Liver (tissue), 8 donors: ENCODE measurements at regions not wholly inside any gene's neighbourhood (a gene's known extent, or its start where the extent isn't known, plus 50 kb on each side); places are given as distances from the start of the nearest gene placed in this dataset.

Source experiments
- DNase-seq: peaks from one replicate; pipeline ENCODE4 v3.0.0-alpha.2; 2017; ENCODE audit warnings: low spot score
- H3K27ac ChIP-seq, 2 donors: one replicate each; pipeline ENCODE4 v1.7.0; 2013; ENCODE audit warnings: inconsistent platforms in 2 of 2, low read length in 2 of 2, control low read depth in 1 of 2, low read depth in 1 of 2, mild to moderate bottlenecking in 1 of 2
- H3K27me3 ChIP-seq, 4 donors: one replicate each; pipeline versions ENCODE4 v1.6.1 to v1.7.0; 2013; ENCODE audit warnings: low read length in 3 of 4, inconsistent platforms in 1 of 4, mild to moderate bottlenecking in 1 of 4, moderate library complexity in 1 of 4; ENCODE audit not compliant: control insufficient read depth in 4 of 4, insufficient read depth in 4 of 4
- H3K36me3 ChIP-seq, 4 donors: one replicate each; pipeline versions ENCODE4 v1.6.1 to v1.7.0; 2013; ENCODE audit warnings: low read length in 3 of 4, mild to moderate bottlenecking in 3 of 4, low read depth in 1 of 4, moderate library complexity in 1 of 4; ENCODE audit not compliant: control insufficient read depth in 4 of 4, insufficient read depth in 3 of 4
- H3K4me1 ChIP-seq, 4 donors: one replicate each; pipeline versions ENCODE4 v1.6.1 to v1.7.0; 2013; ENCODE audit warnings: low read length in 3 of 4, mild to moderate bottlenecking in 3 of 4, moderate library complexity in 1 of 4; ENCODE audit not compliant: control insufficient read depth in 4 of 4, insufficient read depth in 4 of 4
- H3K4me3 ChIP-seq, 3 donors: one replicate each; pipeline versions ENCODE4 v1.6.1 to v1.7.0; 2013; ENCODE audit warnings: low read length in 3 of 3, control low read depth in 1 of 3, low read depth in 1 of 3, mild to moderate bottlenecking in 1 of 3
- H3K9ac ChIP-seq, 2 donors: one replicate each; pipeline ENCODE4 v1.7.0; 2013; ENCODE audit warnings: low read length in 2 of 2, mild to moderate bottlenecking in 2 of 2, moderate library complexity in 2 of 2, control low read depth in 1 of 2, low read depth in 1 of 2
- H3K9me3 ChIP-seq, 4 donors: one replicate each; pipeline versions ENCODE4 v1.6.1 to v1.7.0; 2013; ENCODE audit warnings: low read length in 3 of 4; ENCODE audit not compliant: control insufficient read depth in 4 of 4
- EGR1 ChIP-seq, 2 donors: IDR thresholded peaks; 2 replicates each; pipeline ENCODE4 v1.6.1; 2016 to 2018; ENCODE audit warnings: antibody characterized with exemption in 2 of 2, low read depth in 2 of 2
- FOXA1 ChIP-seq: IDR thresholded peaks from 2 replicates; pipeline ENCODE4 v1.6.1; 2016; ENCODE audit warnings: antibody characterized with exemption
- FOXA2 ChIP-seq: IDR thresholded peaks from 2 replicates; pipeline ENCODE4 v1.6.1; 2016; ENCODE audit warnings: antibody characterized with exemption
- GABPA ChIP-seq, 2 donors: IDR thresholded peaks in 1 of 2; conservative IDR thresholded peaks in 1 of 2; 2 replicates each; pipeline ENCODE4 v1.6.1; 2016; ENCODE audit warnings: antibody characterized with exemption in 2 of 2, mild to moderate bottlenecking in 1 of 2, moderate library complexity in 1 of 2
- HNF4A ChIP-seq, 2 donors: conservative IDR thresholded peaks; 2 replicates each; pipeline ENCODE4 v1.6.1; 2016; ENCODE audit warnings: antibody characterized with exemption in 2 of 2, mild to moderate bottlenecking in 2 of 2
- HNF4G ChIP-seq: IDR thresholded peaks from 2 replicates; pipeline ENCODE4 v1.6.1; 2016; ENCODE audit warnings: antibody characterized with exemption
- JUND ChIP-seq, 2 donors: IDR thresholded peaks; 2 replicates each; pipeline ENCODE4 v1.6.1; 2016; ENCODE audit warnings: antibody characterized with exemption in 2 of 2
- NR2F2 ChIP-seq: IDR thresholded peaks from 2 replicates; pipeline ENCODE4 v1.6.1; 2016; ENCODE audit warnings: antibody characterized with exemption
- RAD21 ChIP-seq, 2 donors: IDR thresholded peaks; 2 replicates each; pipeline ENCODE4 v1.6.1; 2016; ENCODE audit warnings: antibody characterized with exemption in 2 of 2, mild to moderate bottlenecking in 2 of 2
- RXRA ChIP-seq, 2 donors: IDR thresholded peaks; 2 replicates each; pipeline ENCODE4 v1.6.1; 2017 to 2018; ENCODE audit warnings: antibody characterized with exemption in 2 of 2, mild to moderate bottlenecking in 1 of 2
- TAF1 ChIP-seq: conservative IDR thresholded peaks from 2 replicates; pipeline ENCODE4 v1.6.1; 2016; ENCODE audit warnings: antibody characterized with exemption, mild to moderate bottlenecking
- YY1 ChIP-seq: IDR thresholded peaks from 2 replicates; pipeline ENCODE4 v1.6.1; 2016; ENCODE audit warnings: antibody characterized with exemption, mild to moderate bottlenecking
- WGBS: extraction: QIAGEN DNeasy Blood & Tissue Kit; methylation state at CpG from one replicate; pipeline ENCODE4 v1.1.7; 2013; 5-methylcytosine and 5-hydroxymethylcytosine counted together
- TF ChIP-seq, protein P1 (sequence below): IDR thresholded peaks from 2 replicates; pipeline ENCODE4 v1.6.1; 2016; ENCODE audit warnings: antibody characterized with exemption
- TF ChIP-seq, protein P2 (sequence below): IDR thresholded peaks from 2 replicates; pipeline ENCODE4 v1.6.1; 2016; ENCODE audit warnings: antibody characterized with exemption
- TF ChIP-seq, protein P3 (sequence below): IDR thresholded peaks from 2 replicates; pipeline ENCODE4 v1.6.1; 2016; ENCODE audit warnings: antibody characterized with exemption
- TF ChIP-seq, protein P4 (sequence below): fragments of 150-350 bp; IDR thresholded peaks from 2 replicates; pipeline ENCODE4 v1.5.1; 2017; ENCODE audit warnings: improper control_type of control experiment, low read depth, low read length; ENCODE audit not compliant: missing input control
- TF ChIP-seq, protein P5 (sequence below): IDR thresholded peaks from 2 replicates; pipeline ENCODE4 v1.6.1; 2016; ENCODE audit warnings: antibody characterized with exemption, mild to moderate bottlenecking
- donor health status: healthy.
- donor health status: healthy.
- donor health status: healthy.
- donor health status: healthy.
- donor health status: healthy.

DNA sequence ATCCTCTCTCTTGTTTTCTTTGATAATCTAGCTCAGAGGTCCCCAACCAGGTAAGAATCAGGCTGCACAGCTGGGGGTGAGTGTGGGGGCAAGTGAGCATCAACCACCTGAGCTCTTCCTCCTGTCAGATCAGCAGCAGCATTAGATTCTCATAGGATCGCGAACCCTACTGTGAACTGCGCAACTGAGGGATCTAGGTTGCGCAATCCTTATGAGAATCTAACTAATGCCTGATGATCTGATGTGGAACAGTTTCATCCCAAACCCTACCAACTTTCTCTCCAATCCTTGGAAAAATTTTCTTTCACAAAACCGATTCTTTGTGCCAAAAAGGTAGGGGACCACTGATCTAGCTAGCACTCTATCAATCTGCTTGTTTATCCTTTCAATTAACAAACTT is 678.3 kb downstream of the CBLN2 start:
- H3K36me3 ChIP-seq = no peaks in the 10 kb centered on the region
- no peak for TF ChIP-seq EGR1 (IDR thresholded peaks at IDR 0.05; ENCODE audit: low read depth in 2 of 2)
- TF ChIP-seq FOXA1 = no peak
- TF ChIP-seq RXRA (IDR thresholded peaks at IDR 0.05) = no peak
- TF ChIP-seq GABPA (IDR thresholded peaks at IDR 0.05 in 1 of 2, conservative IDR thresholded peaks at IDR 0.05 in 1 of 2) = no peak
- TF ChIP-seq, protein P1, sequence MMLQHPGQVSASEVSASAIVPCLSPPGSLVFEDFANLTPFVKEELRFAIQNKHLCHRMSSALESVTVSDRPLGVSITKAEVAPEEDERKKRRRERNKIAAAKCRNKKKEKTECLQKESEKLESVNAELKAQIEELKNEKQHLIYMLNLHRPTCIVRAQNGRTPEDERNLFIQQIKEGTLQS = no peak
- TF ChIP-seq NR2F2 = no peak
- TF ChIP-seq HNF4A (conservative IDR thresholded peaks at IDR 0.05) = no peak
- TF ChIP-seq, protein P2, sequence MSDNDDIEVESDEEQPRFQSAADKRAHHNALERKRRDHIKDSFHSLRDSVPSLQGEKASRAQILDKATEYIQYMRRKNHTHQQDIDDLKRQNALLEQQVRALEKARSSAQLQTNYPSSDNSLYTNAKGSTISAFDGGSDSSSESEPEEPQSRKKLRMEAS = no peak
- TF ChIP-seq, protein P3, sequence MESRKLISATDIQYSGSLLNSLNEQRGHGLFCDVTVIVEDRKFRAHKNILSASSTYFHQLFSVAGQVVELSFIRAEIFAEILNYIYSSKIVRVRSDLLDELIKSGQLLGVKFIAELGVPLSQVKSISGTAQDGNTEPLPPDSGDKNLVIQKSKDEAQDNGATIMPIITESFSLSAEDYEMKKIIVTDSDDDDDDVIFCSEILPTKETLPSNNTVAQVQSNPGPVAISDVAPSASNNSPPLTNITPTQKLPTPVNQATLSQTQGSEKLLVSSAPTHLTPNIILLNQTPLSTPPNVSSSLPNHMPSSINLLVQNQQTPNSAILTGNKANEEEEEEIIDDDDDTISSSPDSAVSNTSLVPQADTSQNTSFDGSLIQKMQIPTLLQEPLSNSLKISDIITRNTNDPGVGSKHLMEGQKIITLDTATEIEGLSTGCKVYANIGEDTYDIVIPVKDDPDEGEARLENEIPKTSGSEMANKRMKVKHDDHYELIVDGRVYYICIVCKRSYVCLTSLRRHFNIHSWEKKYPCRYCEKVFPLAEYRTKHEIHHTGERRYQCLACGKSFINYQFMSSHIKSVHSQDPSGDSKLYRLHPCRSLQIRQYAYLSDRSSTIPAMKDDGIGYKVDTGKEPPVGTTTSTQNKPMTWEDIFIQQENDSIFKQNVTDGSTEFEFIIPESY = no peak
- TF ChIP-seq TAF1 = no peak
- TF ChIP-seq FOXA2 = no peak
- TF ChIP-seq YY1 = no peak
- TF ChIP-seq JUND (IDR thresholded peaks at IDR 0.05) = no peak
- TF ChIP-seq, protein P4, sequence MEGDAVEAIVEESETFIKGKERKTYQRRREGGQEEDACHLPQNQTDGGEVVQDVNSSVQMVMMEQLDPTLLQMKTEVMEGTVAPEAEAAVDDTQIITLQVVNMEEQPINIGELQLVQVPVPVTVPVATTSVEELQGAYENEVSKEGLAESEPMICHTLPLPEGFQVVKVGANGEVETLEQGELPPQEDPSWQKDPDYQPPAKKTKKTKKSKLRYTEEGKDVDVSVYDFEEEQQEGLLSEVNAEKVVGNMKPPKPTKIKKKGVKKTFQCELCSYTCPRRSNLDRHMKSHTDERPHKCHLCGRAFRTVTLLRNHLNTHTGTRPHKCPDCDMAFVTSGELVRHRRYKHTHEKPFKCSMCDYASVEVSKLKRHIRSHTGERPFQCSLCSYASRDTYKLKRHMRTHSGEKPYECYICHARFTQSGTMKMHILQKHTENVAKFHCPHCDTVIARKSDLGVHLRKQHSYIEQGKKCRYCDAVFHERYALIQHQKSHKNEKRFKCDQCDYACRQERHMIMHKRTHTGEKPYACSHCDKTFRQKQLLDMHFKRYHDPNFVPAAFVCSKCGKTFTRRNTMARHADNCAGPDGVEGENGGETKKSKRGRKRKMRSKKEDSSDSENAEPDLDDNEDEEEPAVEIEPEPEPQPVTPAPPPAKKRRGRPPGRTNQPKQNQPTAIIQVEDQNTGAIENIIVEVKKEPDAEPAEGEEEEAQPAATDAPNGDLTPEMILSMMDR = no peak
- no peak overlapping the region for H3K4me3 ChIP-seq
- H3K9ac ChIP-seq = no peak overlapping the region
- DNase-seq = no peak
- H3K27ac ChIP-seq = no peak overlapping the region
- H3K9me3 ChIP-seq = no peaks in the 10 kb centered on the region
- no peaks in the 10 kb centered on the region for H3K27me3 ChIP-seq
- no peaks in the 10 kb centered on the region for H3K4me1 ChIP-seq
- 86% methylated on average over 5 of the region's 5 CpGs for WGBS

DNA sequence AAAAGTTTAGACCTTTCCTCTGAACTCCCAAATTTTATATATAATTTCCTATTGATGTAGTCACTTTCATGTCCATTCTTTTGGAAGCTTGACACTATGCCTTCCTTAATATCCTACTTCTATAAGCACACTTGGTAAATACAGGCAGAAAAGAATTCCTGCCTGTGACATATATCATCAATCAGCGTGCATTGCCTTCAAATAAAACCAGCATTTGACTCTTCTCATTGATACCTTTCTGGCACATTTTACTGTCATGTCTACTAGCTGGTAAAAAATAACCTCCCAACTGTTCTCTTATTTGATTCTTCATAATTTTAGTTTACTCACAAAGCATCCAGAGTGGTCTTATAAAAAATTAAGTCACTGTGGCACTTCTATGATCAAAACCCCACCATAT is 693.5 kb downstream of the CBLN2 start:
- Histone ChIP-seq H3K36me3 (no peaks in the 10 kb centered on the region), H3K27ac (no peak overlapping the region), H3K4me3 (no peak overlapping the region), H3K9ac (no peak overlapping the region), H3K9me3 (peaks cover 0 to 6% (median 2%) of the 10 kb centered on the region in 4 donors), H3K4me1 (no peaks in the 10 kb centered on the region), H3K27me3 (no peaks in the 10 kb centered on the region)
- TF ChIP-seq RAD21 (IDR thresholded peaks at IDR 0.05) = no peak
- no peak for TF ChIP-seq HNF4A (conservative IDR thresholded peaks at IDR 0.05)
- no peak for TF ChIP-seq JUND (IDR thresholded peaks at IDR 0.05)
- TF ChIP-seq, protein P1 = no peak
- TF ChIP-seq GABPA (IDR thresholded peaks at IDR 0.05 in 1 of 2, conservative IDR thresholded peaks at IDR 0.05 in 1 of 2) = no peak
- no peak for TF ChIP-seq NR2F2
- no peak for DNase-seq
- 76% methylated on average over 1 of the region's 1 CpG for WGBS

DNA sequence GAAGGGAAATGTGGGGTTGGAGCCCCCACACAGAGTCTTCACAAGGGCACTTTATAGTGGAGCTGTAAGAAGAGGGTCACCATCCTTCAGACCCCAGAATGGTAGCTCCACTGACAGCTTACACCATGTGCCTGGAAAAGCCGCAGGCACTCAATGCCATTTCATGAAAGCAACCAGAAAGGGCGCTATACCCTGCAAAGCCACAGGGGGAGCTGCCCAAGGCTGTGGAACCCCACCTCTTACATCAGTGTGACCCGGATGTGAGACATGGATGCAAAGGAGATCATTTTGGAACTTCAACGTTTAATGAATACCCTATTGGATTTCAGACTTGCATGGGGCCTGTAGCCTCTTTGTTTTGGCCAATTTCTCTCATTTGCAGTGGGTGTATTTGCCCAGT is 694.7 kb downstream of the CBLN2 start:
- TF ChIP-seq FOXA2 (no peak), RXRA (IDR thresholded peaks at IDR 0.05) (no peak), HNF4G (no peak), JUND (IDR thresholded peaks at IDR 0.05) (no peak), TAF1 (no peak), YY1 (no peak)
- TF ChIP-seq, protein P2 = no peak
- TF ChIP-seq, protein P5, sequence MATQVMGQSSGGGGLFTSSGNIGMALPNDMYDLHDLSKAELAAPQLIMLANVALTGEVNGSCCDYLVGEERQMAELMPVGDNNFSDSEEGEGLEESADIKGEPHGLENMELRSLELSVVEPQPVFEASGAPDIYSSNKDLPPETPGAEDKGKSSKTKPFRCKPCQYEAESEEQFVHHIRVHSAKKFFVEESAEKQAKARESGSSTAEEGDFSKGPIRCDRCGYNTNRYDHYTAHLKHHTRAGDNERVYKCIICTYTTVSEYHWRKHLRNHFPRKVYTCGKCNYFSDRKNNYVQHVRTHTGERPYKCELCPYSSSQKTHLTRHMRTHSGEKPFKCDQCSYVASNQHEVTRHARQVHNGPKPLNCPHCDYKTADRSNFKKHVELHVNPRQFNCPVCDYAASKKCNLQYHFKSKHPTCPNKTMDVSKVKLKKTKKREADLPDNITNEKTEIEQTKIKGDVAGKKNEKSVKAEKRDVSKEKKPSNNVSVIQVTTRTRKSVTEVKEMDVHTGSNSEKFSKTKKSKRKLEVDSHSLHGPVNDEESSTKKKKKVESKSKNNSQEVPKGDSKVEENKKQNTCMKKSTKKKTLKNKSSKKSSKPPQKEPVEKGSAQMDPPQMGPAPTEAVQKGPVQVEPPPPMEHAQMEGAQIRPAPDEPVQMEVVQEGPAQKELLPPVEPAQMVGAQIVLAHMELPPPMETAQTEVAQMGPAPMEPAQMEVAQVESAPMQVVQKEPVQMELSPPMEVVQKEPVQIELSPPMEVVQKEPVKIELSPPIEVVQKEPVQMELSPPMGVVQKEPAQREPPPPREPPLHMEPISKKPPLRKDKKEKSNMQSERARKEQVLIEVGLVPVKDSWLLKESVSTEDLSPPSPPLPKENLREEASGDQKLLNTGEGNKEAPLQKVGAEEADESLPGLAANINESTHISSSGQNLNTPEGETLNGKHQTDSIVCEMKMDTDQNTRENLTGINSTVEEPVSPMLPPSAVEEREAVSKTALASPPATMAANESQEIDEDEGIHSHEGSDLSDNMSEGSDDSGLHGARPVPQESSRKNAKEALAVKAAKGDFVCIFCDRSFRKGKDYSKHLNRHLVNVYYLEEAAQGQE = no peak
- TF ChIP-seq, protein P3 = no peak
- 82% methylated on average over 4 of the region's 4 CpGs for WGBS
- no peaks in the 10 kb centered on the region for H3K4me1 ChIP-seq

More for the DNA sequence above, 694.7 kb downstream of the CBLN2 start:
- Histone ChIP-seq H3K27me3 (no peaks in the 10 kb centered on the region), H3K9me3 (peaks cover 0 to 6% (median 2%) of the 10 kb centered on the region in 4 donors), H3K27ac (no peak overlapping the region), H3K9ac (no peak overlapping the region), H3K4me3 (no peak overlapping the region), H3K36me3 (no peaks in the 10 kb centered on the region)
- DNase-seq = no peak
